A549 (cell line): ENCODE measurements at regions not wholly inside any gene's neighbourhood (a gene's known extent, or its start where the extent isn't known, plus 50 kb on each side); places are given as distances from the start of the nearest gene placed in this dataset.

Experiments used
- ATAC-seq, 2 experiments: fragments of 200-7000 bp in 1 of 2; fragments of >200 bp in 1 of 2; cut with Nextera tagmentation in 1 of 2; cut with Tn5 transposase in 1 of 2; 3 replicates each; pipeline versions ENCODE4 v1.8.0 to v1.9.1; 2018 to 2020; ENCODE audit warnings: mild to moderate bottlenecking in 1 of 2, moderate library complexity in 1 of 2
- CTCF ChIA-PET: fragments of 300-600 bp; sonication (Branson Sonifier 250); formaldehyde crosslinking; extraction: SDS; loops from one replicate; lab custom pipeline; 2021; ENCODE audit warnings: antibody characterized with exemption, inconsistent platforms; lab: Yijun Ruan, JAX
- POLR2A ChIA-PET: fragments of 350-600 bp; formaldehyde crosslinking; extraction: SDS; loops from one replicate; lab custom pipeline; 2021; ENCODE audit warnings: antibody characterized with exemption, inconsistent platforms; lab: Yijun Ruan, JAX
- DNase-seq, 2 experiments: peaks; one replicate each; pipeline versions ENCODE4 v3.0.0 to v3.0.0-alpha.2; 2011 to 2016; ENCODE audit warnings: low read depth in 1 of 2, low spot score in 1 of 2
- FAIRE-seq: peaks from 2 replicates; lab custom pipeline; 2011; peaks lifted over from hg19 to GRCh38; lab: Jason Lieb, UNC
- H3K27ac ChIP-seq, 2 experiments: fragments of >200 bp; sonication (Bioruptor Twin); formaldehyde crosslinking; 3 replicates each; pipeline ENCODE4 v1.5.1; 2016 to 2017
- H3K4me1 ChIP-seq: fragments of >200 bp; sonication (Bioruptor Twin); formaldehyde crosslinking; 3 replicates; pipeline ENCODE4 v1.6.1; 2016
- H3K4me2 ChIP-seq: fragments of >200 bp; sonication (Bioruptor Twin); formaldehyde crosslinking; 3 replicates; pipeline ENCODE4 v1.6.1; 2016
- H3K4me3 ChIP-seq: fragments of >200 bp; sonication (Bioruptor Twin); formaldehyde crosslinking; 3 replicates; pipeline ENCODE4 v1.5.1; 2016
- H3K9me3 ChIP-seq: fragments of >200 bp; sonication (Bioruptor Twin); formaldehyde crosslinking; 3 replicates; pipeline ENCODE4 v1.6.1; 2016
- BCL3 ChIP-seq: fragments of >200 bp; sonication (Bioruptor Twin); formaldehyde crosslinking; IDR thresholded peaks from 3 replicates; pipeline ENCODE4 v1.6.1; 2016
- BHLHE40 ChIP-seq: IDR thresholded peaks from 2 replicates; pipeline ENCODE4 v1.6.1; 2012; ENCODE audit warnings: low read depth, low read length, inconsistent platforms
- CBX2 ChIP-seq: fragments of 200-600 bp; sonication (generic); IDR thresholded peaks from 2 replicates; pipeline ENCODE4 v1.6.1; 2016; ENCODE audit warnings: low read depth, mild to moderate bottlenecking, borderline replicate concordance
- CBX8 ChIP-seq: fragments of 200-600 bp; sonication (generic); IDR thresholded peaks from 2 replicates; pipeline ENCODE4 v1.6.1; 2016
- CHD4 ChIP-seq: fragments of 200-600 bp; sonication (generic); IDR thresholded peaks from 2 replicates; pipeline ENCODE4 v1.6.1; 2016; ENCODE audit warnings: antibody characterized with exemption, mild to moderate bottlenecking, borderline replicate concordance
- E2F6 ChIP-seq: IDR thresholded peaks from 2 replicates; pipeline ENCODE4 v1.6.1; 2012; ENCODE audit warnings: low read depth, borderline replicate concordance
- EHMT2 ChIP-seq: fragments of 200-600 bp; sonication (generic); IDR thresholded peaks from 2 replicates; pipeline ENCODE4 v1.6.1; 2016; ENCODE audit warnings: antibody characterized with exemption, low read depth, mild to moderate bottlenecking, moderate library complexity
- ELK1 ChIP-seq: fragments of 150-350 bp; IDR thresholded peaks from 2 replicates; pipeline ENCODE4 v1.6.1; 2014; ENCODE audit warnings: low read depth, mild to moderate bottlenecking, low read length
- ESRRA ChIP-seq: fragments of 150-350 bp; IDR thresholded peaks from 2 replicates; pipeline ENCODE4 v1.6.1; 2014; ENCODE audit warnings: mild to moderate bottlenecking, low read length, borderline replicate concordance
- HDAC2 ChIP-seq: fragments of 200-600 bp; sonication (generic); IDR thresholded peaks from 2 replicates; pipeline ENCODE4 v1.6.1; 2016
- HOXA7 ChIP-seq: fragments of 250-450 bp; sonication (Bioruptor Pico); IDR thresholded peaks from 2 replicates; pipeline ENCODE4 v1.5.0; 2020; ENCODE audit warnings: mild to moderate bottlenecking, moderate library complexity
- JUNB ChIP-seq: fragments of >200 bp; sonication (Bioruptor Twin); formaldehyde crosslinking; IDR thresholded peaks from 2 replicates; pipeline ENCODE4 v1.6.1; 2016
- KDM1A ChIP-seq: fragments of 200-600 bp; sonication (generic); IDR thresholded peaks from 2 replicates; pipeline ENCODE4 v1.6.1; 2016; ENCODE audit warnings: low read depth, mild to moderate bottlenecking
- MAZ ChIP-seq: fragments of 150-350 bp; IDR thresholded peaks from 2 replicates; pipeline ENCODE4 v1.6.1; 2014; ENCODE audit warnings: antibody characterized with exemption, low read depth, low read length, borderline replicate concordance
- MYC ChIP-seq: IDR thresholded peaks from 2 replicates; pipeline ENCODE4 v1.6.1; 2012; ENCODE audit warnings: mild to moderate bottlenecking, inconsistent platforms, low read length, improper control_type of control experiment, borderline replicate concordance
- NR3C1 ChIP-seq: fragments of >200 bp; sonication (Bioruptor Twin); formaldehyde crosslinking; IDR thresholded peaks from 3 replicates; pipeline ENCODE4 v1.6.1; 2017
- RAD21 ChIP-seq, 2 experiments: fragments of >200 bp in 1 of 2; sonication (Bioruptor Twin) in 1 of 2; formaldehyde crosslinking in 1 of 2; IDR thresholded peaks in 1 of 2; conservative IDR thresholded peaks in 1 of 2; 2 replicates in 1 of 2; 3 replicates in 1 of 2; pipeline ENCODE4 v1.6.1; 2012 to 2018; ENCODE audit warnings: inconsistent platforms in 1 of 2
- RARB ChIP-seq: fragments of 250-450 bp; sonication (Bioruptor Pico); IDR thresholded peaks from 2 replicates; pipeline ENCODE4 v1.8.0; 2021; ENCODE audit warnings: mild to moderate bottlenecking, moderate library complexity
- RNF2 ChIP-seq: fragments of 200-600 bp; sonication (generic); IDR thresholded peaks from 2 replicates; pipeline ENCODE4 v1.6.1; 2016; ENCODE audit warnings: low read depth, mild to moderate bottlenecking, antibody characterized with exemption, moderate library complexity, borderline replicate concordance
- SREBF2 ChIP-seq: fragments of 450-650 bp; IDR thresholded peaks from 2 replicates; pipeline ENCODE4 v1.6.1; 2014; ENCODE audit warnings: mild to moderate bottlenecking, moderate library complexity
- TFCP2L1 ChIP-seq: fragments of 250-450 bp; sonication (Bioruptor Pico); IDR thresholded peaks from 2 replicates; pipeline ENCODE4 v1.5.0; 2021; ENCODE audit warnings: mild to moderate bottlenecking
- TP53 ChIP-seq: fragments of 250-450 bp; sonication (Bioruptor Pico); IDR thresholded peaks from 2 replicates; pipeline ENCODE4 v1.5.0; 2021; ENCODE audit warnings: mild to moderate bottlenecking, moderate library complexity
- ZSCAN20 ChIP-seq: fragments of 250-450 bp; sonication (Bioruptor Pico); IDR thresholded peaks from 2 replicates; pipeline ENCODE4 v1.8.0; 2022; ENCODE audit warnings: mild to moderate bottlenecking, moderate library complexity
- WGBS: methylation state at CpG from one replicate; pipeline ENCODE4 v1.1.6; 2017; ENCODE audit errors: missing lambda C conversion rate; 5-methylcytosine and 5-hydroxymethylcytosine counted together
- TF ChIP-seq, protein P1 (sequence below): fragments of >200 bp; sonication (Bioruptor Twin); formaldehyde crosslinking; IDR thresholded peaks from 2 replicates; pipeline ENCODE4 v1.6.1; 2016
- TF ChIP-seq, protein P2 (sequence below): IDR thresholded peaks from 2 replicates; pipeline ENCODE4 v1.6.1; 2012
- TF ChIP-seq, protein P3 (sequence below): fragments of 250-450 bp; sonication (Bioruptor Pico); IDR thresholded peaks from 2 replicates; pipeline ENCODE4 v1.5.0; 2021; ENCODE audit warnings: mild to moderate bottlenecking, moderate library complexity, borderline replicate concordance
- TF ChIP-seq, protein P4 (sequence below): IDR thresholded peaks from 2 replicates; pipeline ENCODE4 v1.6.1; 2012

- Histone ChIP-seq H3K9me3 (no peaks in the 10 kb centered on the region), H3K4me1 (no peaks in the 10 kb centered on the region), H3K4me3 (no peak overlapping the region), H3K27ac (no peak overlapping the region), H3K4me2 (no peak overlapping the region)
- CTCF ChIA-PET: no interaction called here
- FAIRE-seq (peak; percentile 13), DNase-seq (no peak), ATAC-seq (no peak)
- POLR2A ChIA-PET: no interaction called here
- no peak for TF ChIP-seq CBX2
Measured at GRCh38 chrX:43141885-43142284, 363.9 kb upstream of the PPP1R2C start.

DNA sequence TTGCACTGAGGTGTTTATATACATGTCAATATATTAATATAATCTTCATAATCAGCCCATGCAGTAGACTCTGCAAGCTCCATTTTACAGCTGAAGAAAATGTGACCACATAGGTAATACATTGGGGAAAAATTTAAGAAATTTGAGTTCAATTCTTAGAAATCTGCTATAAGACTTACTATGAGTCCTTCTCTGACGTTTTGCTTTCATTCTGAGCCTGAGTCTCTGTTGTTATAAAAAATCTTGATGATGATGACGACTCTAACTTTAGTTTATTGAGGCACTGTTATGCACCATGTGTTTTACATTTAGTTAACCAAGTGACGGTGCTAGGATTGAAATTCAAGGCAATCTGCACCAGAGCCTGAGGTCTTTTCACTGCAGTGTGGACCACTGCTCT lies 370.3 kb upstream of the PPP1R2C start:
- H3K4me3 ChIP-seq: no peak overlapping the region
- H3K4me2 ChIP-seq: no peak overlapping the region
- TF ChIP-seq CHD4 (no peak), BHLHE40 (no peak), RAD21 (conservative IDR thresholded peaks at IDR 0.05 in 1 of 2, IDR thresholded peaks at IDR 0.05 in 1 of 2) (no peak), ZSCAN20 (CRISPR knock-in tag) (no peak), HOXA7 (CRISPR knock-in tag) (no peak), RARB (CRISPR knock-in tag) (no peak), MAZ (no peak), E2F6 (no peak), KDM1A (no peak), TP53 (CRISPR knock-in tag) (no peak), ESRRA (no peak), MYC (no peak), EHMT2 (no peak), TFCP2L1 (CRISPR knock-in tag) (no peak), SREBF2 (no peak)
- TF ChIP-seq, protein P1, sequence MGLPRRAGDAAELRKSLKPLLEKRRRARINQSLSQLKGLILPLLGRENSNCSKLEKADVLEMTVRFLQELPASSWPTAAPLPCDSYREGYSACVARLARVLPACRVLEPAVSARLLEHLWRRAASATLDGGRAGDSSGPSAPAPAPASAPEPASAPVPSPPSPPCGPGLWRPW: no peak
- TF ChIP-seq, protein P2, sequence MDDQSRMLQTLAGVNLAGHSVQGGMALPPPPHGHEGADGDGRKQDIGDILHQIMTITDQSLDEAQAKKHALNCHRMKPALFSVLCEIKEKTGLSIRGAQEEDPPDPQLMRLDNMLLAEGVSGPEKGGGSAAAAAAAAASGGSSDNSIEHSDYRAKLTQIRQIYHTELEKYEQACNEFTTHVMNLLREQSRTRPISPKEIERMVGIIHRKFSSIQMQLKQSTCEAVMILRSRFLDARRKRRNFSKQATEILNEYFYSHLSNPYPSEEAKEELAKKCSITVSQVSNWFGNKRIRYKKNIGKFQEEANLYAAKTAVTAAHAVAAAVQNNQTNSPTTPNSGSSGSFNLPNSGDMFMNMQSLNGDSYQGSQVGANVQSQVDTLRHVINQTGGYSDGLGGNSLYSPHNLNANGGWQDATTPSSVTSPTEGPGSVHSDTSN: no peak
- H3K9me3 ChIP-seq: no peaks in the 10 kb centered on the region
- WGBS: 10% methylated on average over 3 of the region's 3 CpGs
- no peak for DNase-seq
- FAIRE-seq: no peak
- ChIA-PET CTCF (interaction anchor here (1.3 kb wide), 1 partner anchor 11 kb away, joined by 3 read pairs; no protein-coding TSS in a partner anchor), POLR2A (no interaction called here)
- ATAC-seq: no peak
- H3K27ac ChIP-seq: no peak overlapping the region
- no peaks in the 10 kb centered on the region for H3K4me1 ChIP-seq

- FAIRE-seq (no peak), DNase-seq (no peak), ATAC-seq (no peak)
- Histone ChIP-seq H3K9me3 (no peaks in the 10 kb centered on the region), H3K27ac (no peak overlapping the region), H3K4me2 (no peak overlapping the region), H3K4me1 (no peaks in the 10 kb centered on the region), H3K4me3 (no peak overlapping the region)
- 21% methylated on average over 5 of the region's 5 CpGs for WGBS
- TF ChIP-seq KDM1A (no peak), JUNB (no peak), CBX8 (no peak), NR3C1 (no peak), RNF2 (no peak), HDAC2 (no peak), BHLHE40 (no peak), E2F6 (no peak), ELK1 (no peak), BCL3 (no peak)
- TF ChIP-seq, protein P3, sequence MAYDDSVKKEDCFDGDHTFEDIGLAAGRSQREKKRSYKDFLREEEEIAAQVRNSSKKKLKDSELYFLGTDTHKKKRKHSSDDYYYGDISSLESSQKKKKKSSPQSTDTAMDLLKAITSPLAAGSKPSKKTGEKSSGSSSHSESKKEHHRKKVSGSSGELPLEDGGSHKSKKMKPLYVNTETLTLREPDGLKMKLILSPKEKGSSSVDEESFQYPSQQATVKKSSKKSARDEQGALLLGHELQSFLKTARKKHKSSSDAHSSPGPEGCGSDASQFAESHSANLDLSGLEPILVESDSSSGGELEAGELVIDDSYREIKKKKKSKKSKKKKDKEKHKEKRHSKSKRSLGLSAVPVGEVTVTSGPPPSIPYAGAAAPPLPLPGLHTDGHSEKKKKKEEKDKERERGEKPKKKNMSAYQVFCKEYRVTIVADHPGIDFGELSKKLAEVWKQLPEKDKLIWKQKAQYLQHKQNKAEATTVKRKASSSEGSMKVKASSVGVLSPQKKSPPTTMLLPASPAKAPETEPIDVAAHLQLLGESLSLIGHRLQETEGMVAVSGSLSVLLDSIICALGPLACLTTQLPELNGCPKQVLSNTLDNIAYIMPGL: no peak
- TF ChIP-seq, protein P4, sequence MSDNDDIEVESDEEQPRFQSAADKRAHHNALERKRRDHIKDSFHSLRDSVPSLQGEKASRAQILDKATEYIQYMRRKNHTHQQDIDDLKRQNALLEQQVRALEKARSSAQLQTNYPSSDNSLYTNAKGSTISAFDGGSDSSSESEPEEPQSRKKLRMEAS: no peak
- ChIA-PET POLR2A (no interaction called here), CTCF (no interaction called here)
Measured at GRCh38 chrX:43165343-43165920, 387.5 kb upstream of the PPP1R2C start.
